Brain microvascular endothelial cell (primary cell): ENCODE measurements at regions not wholly inside any gene's neighbourhood (a gene's known extent, or its start where the extent isn't known, plus 50 kb on each side); places are given as distances from the start of the nearest gene placed in this dataset.
"Not testable (repeated sequence)": the region's sequence is repeated elsewhere in the genome, so short reads cannot be mapped to it uniquely, and the experiment has no call there.

Experiments used
- DNase-seq: peaks from one replicate; pipeline ENCODE4 v3.0.0-alpha.2; 2020
- H3K27ac ChIP-seq: fragments of 250-450 bp; sonication (Bioruptor Pico); 2 replicates; pipeline ENCODE4 v1.5.1; 2020; ENCODE audit warnings: mild to moderate bottlenecking, moderate library complexity
- H3K27me3 ChIP-seq: fragments of 250-450 bp; sonication (Bioruptor Pico); replicated peaks from 2 replicates; pipeline ENCODE4 v1.5.1; 2020; ENCODE audit warnings: mild to moderate bottlenecking
- H3K36me3 ChIP-seq: fragments of 250-450 bp; sonication (Bioruptor Pico); replicated peaks from 2 replicates; pipeline ENCODE4 v1.5.1; 2020; ENCODE audit warnings: mild to moderate bottlenecking
- H3K4me3 ChIP-seq: 2 replicates; pipeline ENCODE4 v1.5.1; 2011; ENCODE audit warnings: low read depth, mild to moderate bottlenecking, control low read depth, low read length, moderate library complexity
- CTCF ChIP-seq: IDR thresholded peaks from 2 replicates; pipeline ENCODE4 v1.5.1; 2011; ENCODE audit warnings: low read depth, mild to moderate bottlenecking, moderate library complexity, low read length, control low read depth, inconsistent platforms; ENCODE audit errors: missing control alignments
- in situ Hi-C: cut with HindIII; loops from 2 replicates; pipeline ENCODE4 v1.10.0; 2017; ENCODE audit warnings: low sequenced_read_pairs, low pct_ligation_motif_present

GRCh38 chr3:117863146-117863545 lies 1153.6 kb downstream of the TUSC7 start:
- in situ Hi-C loops, result no loop called here
- Histone ChIP-seq H3K27ac (no peak overlapping the region), H3K27me3 (no peaks in the 10 kb centered on the region), H3K4me3 (no peak overlapping the region), H3K36me3 (no peaks in the 10 kb centered on the region)
- no peak for TF ChIP-seq CTCF
- no peak for DNase-seq

- no peak overlapping the region for H3K27ac ChIP-seq
- H3K36me3 ChIP-seq, result no peaks in the 10 kb centered on the region
- DNase-seq, result no peak
- no peaks in the 10 kb centered on the region for H3K27me3 ChIP-seq
- no peak for TF ChIP-seq CTCF
- no peak overlapping the region for H3K4me3 ChIP-seq
- in situ Hi-C loops, result no loop called here
These were observed 1155.8 kb downstream of the TUSC7 start for GRCh38 chr3:117865338-117865737.

GRCh38 chr3:117868766-117869165 lies 1159.2 kb downstream of the TUSC7 start:
- DNase-seq, result no peak
- in situ Hi-C loops, result no loop called here
- Histone ChIP-seq H3K27ac (no peak overlapping the region), H3K27me3 (no peaks in the 10 kb centered on the region), H3K4me3 (no peak overlapping the region), H3K36me3 (no peaks in the 10 kb centered on the region)
- TF ChIP-seq CTCF, result no peak

- H3K27ac ChIP-seq, result no peak overlapping the region
- in situ Hi-C loops, result no loop called here
- no peaks in the 10 kb centered on the region for H3K36me3 ChIP-seq
- H3K27me3 ChIP-seq, result no peaks in the 10 kb centered on the region
- H3K4me3 ChIP-seq, result no peak overlapping the region
- TF ChIP-seq CTCF, result no peak
- no peak for DNase-seq
These were observed 1162.4 kb downstream of the TUSC7 start for GRCh38 chr3:117871934-117872333.

GRCh38 chr3:117872594-117873248 lies 1161.9 kb downstream of the IGSF11 start:
- H3K27ac ChIP-seq, DNase-seq, in situ Hi-C loops, H3K4me3 ChIP-seq, H3K27me3 ChIP-seq, H3K36me3 ChIP-seq: not testable (repeated sequence)

GRCh38 chr3:117873249-117873600 lies 1161.4 kb downstream of the IGSF11 start:
- in situ Hi-C loops, result no loop called here
- Histone ChIP-seq H3K27me3 (no peaks in the 10 kb centered on the region), H3K27ac (no peak overlapping the region), H3K36me3 (no peaks in the 10 kb centered on the region), H3K4me3 (no peak overlapping the region)
- no peak for DNase-seq
- no peak for TF ChIP-seq CTCF
